Stomach smooth muscle (tissue), 2 donors: ENCODE measurements at regions not wholly inside any gene's neighbourhood (a gene's known extent, or its start where the extent isn't known, plus 50 kb on each side); places are given as distances from the start of the nearest gene placed in this dataset.

Experiments used
- H3K27ac ChIP-seq: one replicate; pipeline ENCODE4 v1.7.0; 2013; ENCODE audit warnings: mild to moderate bottlenecking, low read length, inconsistent platforms
- H3K27me3 ChIP-seq, 2 donors: one replicate each; pipeline ENCODE4 v1.7.0; 2013; ENCODE audit warnings: low read length in 2 of 2; ENCODE audit not compliant: insufficient read depth in 2 of 2, control insufficient read depth in 1 of 2
- H3K36me3 ChIP-seq, 2 donors: one replicate each; pipeline ENCODE4 v1.7.0; 2013; ENCODE audit warnings: low read length in 2 of 2; ENCODE audit not compliant: control insufficient read depth in 2 of 2, insufficient read depth in 2 of 2
- H3K4me1 ChIP-seq: one replicate; pipeline ENCODE4 v1.7.0; 2013; ENCODE audit warnings: low read length; ENCODE audit not compliant: control insufficient read depth, insufficient read depth
- H3K4me3 ChIP-seq, 2 donors: one replicate each; pipeline ENCODE4 v1.7.0; 2013; ENCODE audit warnings: low read length in 2 of 2
- H3K9ac ChIP-seq, 2 donors: one replicate each; pipeline ENCODE4 v1.7.0; 2013; ENCODE audit warnings: low read length in 2 of 2, mild to moderate bottlenecking in 1 of 2
- H3K9me3 ChIP-seq, 2 donors: one replicate each; pipeline ENCODE4 v1.7.0; 2013; ENCODE audit warnings: low read length in 2 of 2; ENCODE audit not compliant: control insufficient read depth in 2 of 2
- donor health status: healthy.
- donor health status: Pancreatic carcinoma.

GRCh38 chr3:159166899-159167586, 365.2 kb downstream of the MFSD1 start:
- H3K9ac ChIP-seq, result no peak overlapping the region
- H3K9me3 ChIP-seq, result no peaks in the 10 kb centered on the region

GRCh38 chr3:159168788-159169187, 366.9 kb downstream of the MFSD1 start:
- H3K4me3 ChIP-seq, result no peak overlapping the region
- no peaks in the 10 kb centered on the region for H3K36me3 ChIP-seq
- no peaks in the 10 kb centered on the region for H3K27me3 ChIP-seq
- H3K4me1 ChIP-seq, result no peaks in the 10 kb centered on the region
- H3K27ac ChIP-seq, result no peak overlapping the region
- H3K9ac ChIP-seq, result no peak overlapping the region
- H3K9me3 ChIP-seq, result no peaks in the 10 kb centered on the region

More at GRCh38 chr3:159166899-159167586, 365.2 kb downstream of the MFSD1 start:
- H3K27me3 ChIP-seq, result no peaks in the 10 kb centered on the region
- H3K4me1 ChIP-seq, result no peaks in the 10 kb centered on the region
- H3K36me3 ChIP-seq, result no peaks in the 10 kb centered on the region
- no peak overlapping the region for H3K27ac ChIP-seq
- H3K4me3 ChIP-seq, result no peak overlapping the region

DNA sequence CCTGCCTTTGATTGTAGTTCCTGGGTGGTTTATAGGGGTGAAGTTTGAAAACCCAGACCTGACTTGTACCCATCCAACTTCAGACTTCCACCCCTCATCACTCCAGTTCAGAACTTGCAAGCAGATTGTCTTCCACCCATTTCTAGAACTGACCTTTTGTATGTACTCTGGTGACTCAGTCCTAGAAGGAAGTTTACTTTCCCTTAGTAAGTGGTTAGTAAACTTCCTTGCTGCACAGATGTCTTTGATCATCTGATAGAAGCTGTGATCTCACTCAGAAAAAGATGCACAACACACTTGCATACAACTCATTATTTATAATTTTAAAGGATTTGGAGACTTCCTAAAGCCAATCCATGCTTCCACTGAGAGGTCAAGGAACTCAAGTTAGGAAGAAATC, 368.0 kb downstream of the MFSD1 start:
- H3K27ac ChIP-seq, result no peak overlapping the region
- no peak overlapping the region for H3K4me3 ChIP-seq
- no peaks in the 10 kb centered on the region for H3K4me1 ChIP-seq
- no peak overlapping the region for H3K9ac ChIP-seq
- H3K27me3 ChIP-seq, result no peaks in the 10 kb centered on the region
- H3K9me3 ChIP-seq, result no peaks in the 10 kb centered on the region
- no peaks in the 10 kb centered on the region for H3K36me3 ChIP-seq

DNA sequence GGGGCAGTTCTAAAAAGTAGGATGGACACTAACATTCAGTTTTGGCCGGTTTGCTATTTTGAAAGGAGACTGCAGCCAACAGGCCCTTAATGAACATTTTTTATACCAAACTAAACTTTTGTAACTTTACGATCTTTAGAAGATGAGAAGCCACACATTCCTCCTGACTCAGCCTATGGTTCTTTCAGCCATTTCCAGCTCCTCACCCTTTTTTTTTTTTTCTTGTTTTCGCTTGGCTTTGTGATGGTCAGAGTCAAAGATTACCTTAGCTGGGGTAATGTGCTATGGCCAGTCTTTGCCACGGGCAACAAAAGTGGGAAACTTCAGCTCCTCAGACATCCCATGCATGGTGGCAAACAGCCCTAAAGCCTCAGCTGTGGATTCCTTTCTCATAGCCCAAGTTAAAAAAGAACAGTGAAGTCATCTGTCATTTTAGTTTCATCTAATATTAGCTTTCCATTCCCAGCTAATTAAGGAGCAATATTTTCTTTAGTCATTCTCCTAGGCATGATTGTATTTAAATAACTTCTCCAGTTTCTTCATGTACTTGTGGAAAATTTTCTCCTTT, 368.7 kb downstream of the MFSD1 start:
- no peaks in the 10 kb centered on the region for H3K9me3 ChIP-seq
- H3K4me3 ChIP-seq, result no peak overlapping the region
- H3K27me3 ChIP-seq, result no peaks in the 10 kb centered on the region
- H3K27ac ChIP-seq, result no peak overlapping the region
- no peaks in the 10 kb centered on the region for H3K4me1 ChIP-seq
- H3K9ac ChIP-seq, result no peak overlapping the region
- no peaks in the 10 kb centered on the region for H3K36me3 ChIP-seq

DNA sequence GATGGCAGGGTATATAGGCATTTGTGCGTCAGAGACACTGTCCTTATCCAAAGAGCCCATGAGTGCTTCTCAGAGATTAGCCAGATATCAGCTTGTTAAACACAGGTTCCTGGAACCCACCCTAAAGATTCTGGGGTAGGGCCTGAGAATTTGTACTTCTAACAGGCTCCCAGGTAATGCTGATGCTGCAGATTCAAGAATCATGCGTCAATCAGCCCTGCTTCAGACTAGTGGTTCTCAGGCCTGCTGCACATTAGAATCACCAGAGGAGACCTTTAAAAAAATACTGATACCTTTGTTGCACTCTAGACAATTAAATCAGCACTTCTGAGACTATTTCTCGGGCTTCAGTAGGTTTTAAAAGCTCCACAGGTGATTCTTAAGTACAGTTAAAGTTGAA, 369.5 kb downstream of the MFSD1 start:
- Histone ChIP-seq H3K36me3 (no peaks in the 10 kb centered on the region), H3K4me3 (no peak overlapping the region), H3K27me3 (no peaks in the 10 kb centered on the region)

DNA sequence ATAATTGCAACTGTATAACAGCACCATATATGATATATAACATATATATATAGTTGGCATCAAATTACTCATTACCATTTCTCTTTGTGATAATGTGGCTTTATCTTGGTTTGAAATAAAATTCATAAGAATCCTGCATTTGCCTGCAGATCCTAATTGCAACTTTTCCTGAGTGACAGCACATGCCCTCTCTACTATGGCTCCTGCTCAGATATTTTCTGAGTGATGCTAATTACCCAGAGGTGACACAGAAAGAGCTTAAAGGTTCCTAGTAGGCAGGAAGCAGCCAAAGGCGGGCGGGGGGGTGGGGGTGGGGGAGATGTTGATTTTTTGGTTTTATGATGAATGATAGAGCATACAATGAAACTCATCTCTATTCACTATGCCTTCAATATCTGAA, 370.6 kb downstream of the MFSD1 start:
- Histone ChIP-seq H3K27ac (no peak overlapping the region), H3K27me3 (no peaks in the 10 kb centered on the region), H3K4me1 (no peaks in the 10 kb centered on the region), H3K36me3 (no peaks in the 10 kb centered on the region), H3K9ac (no peak overlapping the region), H3K9me3 (no peaks in the 10 kb centered on the region), H3K4me3 (no peak overlapping the region)

More for the DNA sequence above, 369.5 kb downstream of the MFSD1 start:
- Histone ChIP-seq H3K9ac (no peak overlapping the region), H3K9me3 (no peaks in the 10 kb centered on the region), H3K27ac (no peak overlapping the region), H3K4me1 (no peaks in the 10 kb centered on the region)

GRCh38 chr3:159174715-159175692, 373.1 kb downstream of the MFSD1 start:
- Histone ChIP-seq H3K36me3 (no peaks in the 10 kb centered on the region), H3K9me3 (no peaks in the 10 kb centered on the region), H3K4me1 (no peaks in the 10 kb centered on the region), H3K9ac (no peak overlapping the region), H3K27ac (no peak overlapping the region), H3K4me3 (no peak overlapping the region), H3K27me3 (no peaks in the 10 kb centered on the region)

- H3K36me3 ChIP-seq, result no peaks in the 10 kb centered on the region
- no peak overlapping the region for H3K4me3 ChIP-seq
- H3K9ac ChIP-seq, result no peak overlapping the region
- no peaks in the 10 kb centered on the region for H3K9me3 ChIP-seq
- H3K4me1 ChIP-seq, result no peaks in the 10 kb centered on the region
- H3K27me3 ChIP-seq, result no peaks in the 10 kb centered on the region
- no peak overlapping the region for H3K27ac ChIP-seq
Measured at GRCh38 chr3:159178209-159178897, 376.5 kb downstream of the MFSD1 start.

- no peaks in the 10 kb centered on the region for H3K9me3 ChIP-seq
- H3K27ac ChIP-seq, result no peak overlapping the region
- H3K36me3 ChIP-seq, result no peaks in the 10 kb centered on the region
- no peaks in the 10 kb centered on the region for H3K27me3 ChIP-seq
- no peak overlapping the region for H3K9ac ChIP-seq
- no peaks in the 10 kb centered on the region for H3K4me1 ChIP-seq
- H3K4me3 ChIP-seq, result no peak overlapping the region
Measured at GRCh38 chr3:159182961-159183360, 381.1 kb downstream of the MFSD1 start.

DNA sequence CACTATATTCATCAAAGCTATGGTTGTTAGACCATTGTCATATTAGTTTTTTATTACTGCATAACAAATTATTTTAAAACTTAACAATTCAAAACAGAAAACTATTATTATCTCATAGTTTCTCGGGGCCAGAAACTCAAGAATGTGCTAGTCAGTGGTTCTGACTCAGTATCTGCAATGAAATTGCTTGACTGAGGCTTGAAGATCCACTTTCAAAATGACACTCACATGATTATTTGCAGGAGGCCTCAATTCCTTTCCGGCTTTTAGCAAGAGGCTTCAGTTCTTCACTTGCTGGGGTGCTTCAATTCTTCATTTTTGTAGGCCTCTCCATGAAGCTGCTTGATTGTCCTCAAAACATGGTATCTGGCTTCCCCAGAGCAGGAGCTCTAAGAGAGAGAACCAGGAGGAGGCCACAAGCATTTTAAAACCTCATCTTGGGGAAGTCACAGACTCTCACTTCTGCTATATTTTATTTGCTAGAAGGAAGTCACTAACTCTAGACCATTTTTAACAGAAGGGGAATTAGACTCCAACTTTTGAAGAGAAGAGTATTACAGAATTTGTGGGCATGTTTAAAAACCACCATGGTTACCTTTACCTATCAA, 383.7 kb downstream of the MFSD1 start:
- no peaks in the 10 kb centered on the region for H3K9me3 ChIP-seq
- no peaks in the 10 kb centered on the region for H3K36me3 ChIP-seq
- no peak overlapping the region for H3K4me3 ChIP-seq
- H3K27ac ChIP-seq, result no peak overlapping the region
- H3K4me1 ChIP-seq, result no peaks in the 10 kb centered on the region
- no peaks in the 10 kb centered on the region for H3K27me3 ChIP-seq
- H3K9ac ChIP-seq, result no peak overlapping the region
